ENCODE measurements at regions not wholly inside any gene's neighbourhood (a gene's known extent, or its start where the extent isn't known, plus 50 kb on each side); places are given as distances from the start of the nearest gene placed in this dataset.
A peak's percentile ranks its signal among the peaks of the same experiment; 100 is the strongest.

DNA sequence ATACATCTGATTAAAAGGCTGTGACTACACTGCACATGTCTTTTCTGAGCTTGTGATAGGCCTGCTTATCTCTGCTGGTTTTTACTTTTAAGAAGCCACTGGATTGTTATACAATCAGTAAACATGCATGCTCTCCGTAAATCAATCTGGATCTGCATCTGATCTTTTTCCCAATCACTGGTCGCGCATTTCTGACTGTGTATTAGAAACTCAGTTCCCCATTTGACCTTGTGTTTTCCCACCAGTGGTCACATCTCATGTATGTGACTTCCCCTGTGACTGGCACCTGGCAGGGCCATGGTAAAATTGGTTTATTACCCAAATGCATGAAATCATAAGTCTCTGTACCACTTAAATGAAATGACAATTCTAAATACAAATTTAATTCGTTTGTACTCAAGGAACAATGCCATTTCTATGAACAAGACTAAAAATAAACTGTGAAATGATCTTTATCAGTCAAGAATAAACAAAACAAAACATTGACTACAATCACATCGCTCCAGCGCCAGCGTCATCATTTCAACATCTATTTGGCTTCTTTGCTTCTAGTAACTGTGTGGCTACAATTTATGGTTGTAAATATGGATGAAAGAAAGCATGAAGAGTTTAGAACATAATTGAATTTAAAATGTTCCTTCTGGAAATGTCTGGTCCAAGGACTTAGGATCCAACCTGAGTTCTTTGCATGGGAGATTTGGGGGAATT lies 396.6 kb upstream of the TRIB2 start:
- Histone ChIP-seq H3K27me3 (ENCODE audit: control insufficient read depth, insufficient read depth, low read length) (no peaks in the 10 kb centered on the region), H3K4me3 (ENCODE audit: low read depth in 2 of 2, low read length in 2 of 2) (no peak overlapping the region), H3K4me1 (ENCODE audit: control insufficient read depth, insufficient read depth, low read length) (peaks cover 11% of the 10 kb centered on the region), H3K36me3 (ENCODE audit: control insufficient read depth, insufficient read depth, low read length) (no peaks in the 10 kb centered on the region), H3K9me3 (ENCODE audit: control insufficient read depth, insufficient read depth, low read depth, low read length) (0 out of 2 replicates have a peak, but pooled peaks cover 5% of the 10 kb centered on the region), H3K27ac (ENCODE audit: low read length) (peak overlapping the region; percentile 97)
- POLR2A ChIA-PET = no interaction called here
- no TSS peak for BruUV-seq (replicated peaks)
- CTCF ChIA-PET = no interaction called here
- TF ChIP-seq, protein P1, sequence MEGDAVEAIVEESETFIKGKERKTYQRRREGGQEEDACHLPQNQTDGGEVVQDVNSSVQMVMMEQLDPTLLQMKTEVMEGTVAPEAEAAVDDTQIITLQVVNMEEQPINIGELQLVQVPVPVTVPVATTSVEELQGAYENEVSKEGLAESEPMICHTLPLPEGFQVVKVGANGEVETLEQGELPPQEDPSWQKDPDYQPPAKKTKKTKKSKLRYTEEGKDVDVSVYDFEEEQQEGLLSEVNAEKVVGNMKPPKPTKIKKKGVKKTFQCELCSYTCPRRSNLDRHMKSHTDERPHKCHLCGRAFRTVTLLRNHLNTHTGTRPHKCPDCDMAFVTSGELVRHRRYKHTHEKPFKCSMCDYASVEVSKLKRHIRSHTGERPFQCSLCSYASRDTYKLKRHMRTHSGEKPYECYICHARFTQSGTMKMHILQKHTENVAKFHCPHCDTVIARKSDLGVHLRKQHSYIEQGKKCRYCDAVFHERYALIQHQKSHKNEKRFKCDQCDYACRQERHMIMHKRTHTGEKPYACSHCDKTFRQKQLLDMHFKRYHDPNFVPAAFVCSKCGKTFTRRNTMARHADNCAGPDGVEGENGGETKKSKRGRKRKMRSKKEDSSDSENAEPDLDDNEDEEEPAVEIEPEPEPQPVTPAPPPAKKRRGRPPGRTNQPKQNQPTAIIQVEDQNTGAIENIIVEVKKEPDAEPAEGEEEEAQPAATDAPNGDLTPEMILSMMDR (IDR thresholded peaks at IDR 0.05) = no peak
- no peak for TF ChIP-seq TCF7L2 (IDR thresholded peaks at IDR 0.05; ENCODE audit: low read depth, low read length)
- TF ChIP-seq POLR2AphosphoS5 (IDR thresholded peaks at IDR 0.05; ENCODE audit: low read depth, low read length) = no peak
- TF ChIP-seq SIN3A (IDR thresholded peaks at IDR 0.05; ENCODE audit: borderline replicate concordance, insufficient read depth, low read depth, low read length) = no peak
- TF ChIP-seq, protein P2, sequence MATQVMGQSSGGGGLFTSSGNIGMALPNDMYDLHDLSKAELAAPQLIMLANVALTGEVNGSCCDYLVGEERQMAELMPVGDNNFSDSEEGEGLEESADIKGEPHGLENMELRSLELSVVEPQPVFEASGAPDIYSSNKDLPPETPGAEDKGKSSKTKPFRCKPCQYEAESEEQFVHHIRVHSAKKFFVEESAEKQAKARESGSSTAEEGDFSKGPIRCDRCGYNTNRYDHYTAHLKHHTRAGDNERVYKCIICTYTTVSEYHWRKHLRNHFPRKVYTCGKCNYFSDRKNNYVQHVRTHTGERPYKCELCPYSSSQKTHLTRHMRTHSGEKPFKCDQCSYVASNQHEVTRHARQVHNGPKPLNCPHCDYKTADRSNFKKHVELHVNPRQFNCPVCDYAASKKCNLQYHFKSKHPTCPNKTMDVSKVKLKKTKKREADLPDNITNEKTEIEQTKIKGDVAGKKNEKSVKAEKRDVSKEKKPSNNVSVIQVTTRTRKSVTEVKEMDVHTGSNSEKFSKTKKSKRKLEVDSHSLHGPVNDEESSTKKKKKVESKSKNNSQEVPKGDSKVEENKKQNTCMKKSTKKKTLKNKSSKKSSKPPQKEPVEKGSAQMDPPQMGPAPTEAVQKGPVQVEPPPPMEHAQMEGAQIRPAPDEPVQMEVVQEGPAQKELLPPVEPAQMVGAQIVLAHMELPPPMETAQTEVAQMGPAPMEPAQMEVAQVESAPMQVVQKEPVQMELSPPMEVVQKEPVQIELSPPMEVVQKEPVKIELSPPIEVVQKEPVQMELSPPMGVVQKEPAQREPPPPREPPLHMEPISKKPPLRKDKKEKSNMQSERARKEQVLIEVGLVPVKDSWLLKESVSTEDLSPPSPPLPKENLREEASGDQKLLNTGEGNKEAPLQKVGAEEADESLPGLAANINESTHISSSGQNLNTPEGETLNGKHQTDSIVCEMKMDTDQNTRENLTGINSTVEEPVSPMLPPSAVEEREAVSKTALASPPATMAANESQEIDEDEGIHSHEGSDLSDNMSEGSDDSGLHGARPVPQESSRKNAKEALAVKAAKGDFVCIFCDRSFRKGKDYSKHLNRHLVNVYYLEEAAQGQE (IDR thresholded peaks at IDR 0.05; ENCODE audit: insufficient read depth in 1 of 2, low read depth in 2 of 2, low read length in 1 of 2) = no peak
- intact Hi-C loops (cut with micrococcal nuclease; ENCODE audit: unreplicated experiment) = no loop called here
- in situ Hi-C loops (cut with HindIII; ENCODE audit: low pct_unique_long_range_greater_than_20kb, low sequenced_read_pairs) = no loop called here
- ATAC-seq (no peak), DNase-seq (ENCODE audit: low read depth, low spot score) (no peak)

DNA sequence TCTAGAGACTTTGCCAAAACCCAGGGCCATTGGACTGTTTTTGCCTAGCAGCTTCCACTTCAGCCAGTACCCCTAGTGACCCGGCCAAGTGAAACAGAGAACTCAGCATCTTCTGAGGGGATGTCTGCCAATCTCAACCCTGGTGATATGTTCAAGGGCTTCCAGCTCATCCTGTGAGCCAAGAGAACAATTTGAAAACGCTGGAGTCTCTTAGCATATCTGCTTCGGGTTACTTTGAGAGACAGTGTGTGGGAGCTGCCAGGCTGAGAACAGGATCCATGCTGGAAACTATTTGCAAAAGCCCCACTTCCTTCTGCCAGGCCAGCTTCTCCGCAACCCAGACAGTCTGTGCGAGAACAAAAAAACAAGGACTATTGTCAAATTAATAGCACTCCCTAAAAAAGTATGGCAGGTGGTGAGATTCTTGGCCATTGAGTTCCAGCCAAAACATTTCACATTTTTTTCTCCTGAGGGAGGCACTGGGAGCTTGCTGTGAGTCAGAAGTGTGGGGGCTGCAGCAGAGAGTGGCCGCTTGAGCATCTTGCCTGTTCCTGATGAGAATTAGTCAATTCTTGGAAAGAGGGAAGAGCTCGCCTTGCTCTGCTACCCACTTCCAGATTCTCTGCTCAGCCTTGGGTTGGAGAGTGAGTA lies 395.6 kb upstream of the TRIB2 start:
- in situ Hi-C loops (cut with HindIII; ENCODE audit: low pct_unique_long_range_greater_than_20kb, low sequenced_read_pairs) (no loop called here), intact Hi-C loops (cut with micrococcal nuclease; ENCODE audit: unreplicated experiment) (no loop called here)
- Histone ChIP-seq H3K27me3 (ENCODE audit: control insufficient read depth, insufficient read depth, low read length) (no peaks in the 10 kb centered on the region), H3K4me3 (ENCODE audit: low read depth in 2 of 2, low read length in 2 of 2) (no peak overlapping the region), H3K27ac (ENCODE audit: low read length) (peak overlapping the region; percentile 97), H3K4me1 (ENCODE audit: control insufficient read depth, insufficient read depth, low read length) (peaks cover 11% of the 10 kb centered on the region), H3K36me3 (ENCODE audit: control insufficient read depth, insufficient read depth, low read length) (no peaks in the 10 kb centered on the region), H3K9me3 (ENCODE audit: control insufficient read depth, insufficient read depth, low read depth, low read length) (0 out of 2 replicates have a peak, but pooled peaks cover 5% of the 10 kb centered on the region)
- ATAC-seq = no peak
- BruUV-seq (replicated peaks) = no TSS peak
- no peak for TF ChIP-seq POLR2AphosphoS5 (IDR thresholded peaks at IDR 0.05; ENCODE audit: low read depth, low read length)
- TF ChIP-seq, protein P1 (IDR thresholded peaks at IDR 0.05) = no peak
- no peak for TF ChIP-seq TCF7L2 (IDR thresholded peaks at IDR 0.05; ENCODE audit: low read depth, low read length)
- TF ChIP-seq SIN3A (IDR thresholded peaks at IDR 0.05; ENCODE audit: borderline replicate concordance, insufficient read depth, low read depth, low read length) = no peak
- TF ChIP-seq, protein P2 (IDR thresholded peaks at IDR 0.05; ENCODE audit: insufficient read depth in 1 of 2, low read depth in 2 of 2, low read length in 1 of 2) = no peak
- DNase-seq (ENCODE audit: low read depth, low spot score) = no peak
- POLR2A ChIA-PET = no interaction called here
- CTCF ChIA-PET = no interaction called here

All from Panc1 (cell line).